ENCODE measurements at regions not wholly inside any gene's neighbourhood (a gene's known extent, or its start where the extent isn't known, plus 50 kb on each side); places are given as distances from the start of the nearest gene placed in this dataset.

- TF ChIP-seq CTCF (IDR thresholded peaks at IDR 0.05; ENCODE audit: insufficient read depth, low read depth, low read length), result no peak
- no peak for TF ChIP-seq EZH2 (IDR thresholded peaks at IDR 0.05; ENCODE audit: insufficient read depth, low read length)
Observed at GRCh38 chr13:66001140-66001539, 1229.0 kb downstream of the PCDH9 start.

Data from astrocyte (in vitro differentiated cells and primary cell).